ENCODE measurements at regions not wholly inside any gene's neighbourhood (a gene's known extent, or its start where the extent isn't known, plus 50 kb on each side); places are given as distances from the start of the nearest gene placed in this dataset.

GRCh38 chr11:79744941-79745340 is 304.1 kb upstream of the TENM4 start:
- peak; percentile 34 for DNase-seq (ENCODE audit: low read depth)

- DNase-seq (ENCODE audit: low read depth), result no peak
These were observed 301.3 kb upstream of the TENM4 start for GRCh38 chr11:79742176-79742575.

- no peak for DNase-seq (ENCODE audit: low read depth)
These were observed 298.8 kb upstream of the TENM4 start for GRCh38 chr11:79739591-79739990.

- DNase-seq (ENCODE audit: low read depth), result no peak
These were observed 286.4 kb upstream of the TENM4 start for GRCh38 chr11:79727221-79727620.

- DNase-seq (ENCODE audit: low read depth), result no peak
These were observed 279.3 kb upstream of the TENM4 start for GRCh38 chr11:79720115-79720514.

- peak; percentile 59 for DNase-seq (ENCODE audit: low read depth)
These were observed 267.6 kb upstream of the TENM4 start for GRCh38 chr11:79708319-79708932.

- DNase-seq (ENCODE audit: low read depth), result no peak
These were observed 264.8 kb upstream of the TENM4 start for GRCh38 chr11:79705648-79706047.

- no peak for DNase-seq (ENCODE audit: low read depth)
These were observed 261.5 kb upstream of the TENM4 start for GRCh38 chr11:79702303-79702702.

- no peak for DNase-seq (ENCODE audit: low read depth)
These were observed 258.4 kb upstream of the TENM4 start for GRCh38 chr11:79699246-79699645.

GRCh38 chr11:79697905-79698304 is 257.1 kb upstream of the TENM4 start:
- DNase-seq (ENCODE audit: low read depth), result no peak

GRCh38 chr11:79694368-79694767 is 253.5 kb upstream of the TENM4 start:
- no peak for DNase-seq (ENCODE audit: low read depth)

- no peak for DNase-seq (ENCODE audit: low read depth)
These were observed 250.6 kb upstream of the TENM4 start for GRCh38 chr11:79691445-79691844.

GRCh38 chr11:79686703-79687419 is 246.0 kb upstream of the TENM4 start:
- DNase-seq (ENCODE audit: low read depth), result no peak

- peak; percentile 42 for DNase-seq (ENCODE audit: low read depth)
These were observed 243.1 kb upstream of the TENM4 start for GRCh38 chr11:79683930-79684329.

- no peak for DNase-seq (ENCODE audit: low read depth)
These were observed 238.1 kb upstream of the TENM4 start for GRCh38 chr11:79678780-79679452.

GRCh38 chr11:79676396-79676795 is 235.6 kb upstream of the TENM4 start:
- no peak for DNase-seq (ENCODE audit: low read depth)

GRCh38 chr11:79675081-79675480 is 234.3 kb upstream of the TENM4 start:
- DNase-seq (ENCODE audit: low read depth), result no peak

- no peak for DNase-seq (ENCODE audit: low read depth)
These were observed 232.0 kb upstream of the TENM4 start for GRCh38 chr11:79672786-79673185.

GRCh38 chr11:79671401-79671800 is 230.6 kb upstream of the TENM4 start:
- no peak for DNase-seq (ENCODE audit: low read depth)

GRCh38 chr11:79670882-79671281 is 230.1 kb upstream of the TENM4 start:
- peak; percentile 31 for DNase-seq (ENCODE audit: low read depth)

GRCh38 chr11:79668575-79668974 is 227.7 kb upstream of the TENM4 start:
- DNase-seq (ENCODE audit: low read depth), result no peak

- DNase-seq (ENCODE audit: low read depth), result no peak
These were observed 226.6 kb upstream of the TENM4 start for GRCh38 chr11:79667380-79667779.

- no peak for DNase-seq (ENCODE audit: low read depth)
These were observed 222.2 kb upstream of the TENM4 start for GRCh38 chr11:79663017-79663416.

Data from amniotic epithelial cell (primary cell).